H9 (cell line): ENCODE measurements at regions not wholly inside any gene's neighbourhood (a gene's known extent, or its start where the extent isn't known, plus 50 kb on each side); places are given as distances from the start of the nearest gene placed in this dataset.

Source experiments
- DNase-seq: peaks from one replicate; pipeline ENCODE4 v3.0.0-alpha.2; 2017
- H2AFZ ChIP-seq: one replicate; pipeline ENCODE4 v1.6.1; 2013; ENCODE audit warnings: mild to moderate bottlenecking, low read length, control low read depth, moderate library complexity
- H2AK5ac ChIP-seq: 2 replicates; pipeline ENCODE4 v1.6.1; 2013; ENCODE audit warnings: low read length, control low read depth, mixed read lengths; ENCODE audit not compliant: insufficient read length
- H2BK120ac ChIP-seq: one replicate; pipeline ENCODE4 v1.6.1; 2013; ENCODE audit warnings: low read depth, mild to moderate bottlenecking, low read length, control low read depth, inconsistent platforms; ENCODE audit not compliant: poor library complexity, severe bottlenecking
- H2BK12ac ChIP-seq: 2 replicates; pipeline ENCODE4 v1.6.1; 2013; ENCODE audit warnings: low read length, control low read depth, mixed read lengths, low read depth; ENCODE audit not compliant: insufficient read length
- H2BK15ac ChIP-seq: 2 replicates; pipeline ENCODE4 v1.6.1; 2013; ENCODE audit warnings: low read depth, low read length, control low read depth
- H2BK20ac ChIP-seq: one replicate; pipeline ENCODE4 v1.6.1; 2013; ENCODE audit warnings: low read depth, mild to moderate bottlenecking, low read length, control low read depth, inconsistent platforms; ENCODE audit not compliant: poor library complexity, severe bottlenecking
- H2BK5ac ChIP-seq: 2 replicates; pipeline ENCODE4 v1.6.1; 2013; ENCODE audit warnings: low read length, control low read depth, mixed read lengths; ENCODE audit not compliant: insufficient read length
- H3K14ac ChIP-seq: 2 replicates; pipeline ENCODE4 v1.6.1; 2013; ENCODE audit warnings: low read length, control low read depth; ENCODE audit not compliant: insufficient read depth
- H3K18ac ChIP-seq: 2 replicates; pipeline ENCODE4 v1.6.1; 2013; ENCODE audit warnings: low read depth, mild to moderate bottlenecking, mixed read lengths, low read length, control low read depth; ENCODE audit not compliant: insufficient read length
- H3K23ac ChIP-seq: 2 replicates; pipeline ENCODE4 v1.6.1; 2013; ENCODE audit warnings: low read length, control low read depth, mixed read lengths, low read depth; ENCODE audit not compliant: insufficient read length
- H3K23me2 ChIP-seq: 2 replicates; pipeline ENCODE4 v1.6.1; 2013; ENCODE audit warnings: low read depth, mild to moderate bottlenecking, mixed read lengths, low read length, control low read depth; ENCODE audit not compliant: insufficient read length, poor library complexity, severe bottlenecking
- H3K27ac ChIP-seq: 2 replicates; pipeline ENCODE4 v1.5.1; 2013; ENCODE audit warnings: low read length, control low read depth, mixed read lengths, low read depth; ENCODE audit not compliant: insufficient read length
- H3K27me3 ChIP-seq: 2 replicates; pipeline ENCODE4 v1.6.1; 2013; ENCODE audit warnings: low read length, control low read depth, inconsistent platforms; ENCODE audit not compliant: insufficient read depth
- H3K4ac ChIP-seq: 2 replicates; pipeline ENCODE4 v1.6.1; 2013; ENCODE audit warnings: low read depth, mild to moderate bottlenecking, control low read depth, inconsistent platforms, low read length, moderate library complexity
- H3K4me1 ChIP-seq: 2 replicates; pipeline ENCODE4 v1.6.1; 2013; ENCODE audit warnings: low read length, control low read depth, inconsistent platforms; ENCODE audit not compliant: insufficient read depth
- H3K4me2 ChIP-seq: 2 replicates; pipeline ENCODE4 v1.6.1; 2013; ENCODE audit warnings: low read length, control low read depth, mixed read lengths; ENCODE audit not compliant: insufficient read length, insufficient read depth
- H3K56ac ChIP-seq: 2 replicates; pipeline ENCODE4 v1.6.1; 2013; ENCODE audit warnings: low read depth, mild to moderate bottlenecking, mixed read lengths, low read length, control low read depth; ENCODE audit not compliant: insufficient read length
- H3K79me1 ChIP-seq: 2 replicates; pipeline ENCODE4 v1.6.1; 2013; ENCODE audit warnings: low read depth, mild to moderate bottlenecking, moderate library complexity, low read length, control low read depth, inconsistent platforms; ENCODE audit not compliant: insufficient read depth, poor library complexity, severe bottlenecking
- H3K79me2 ChIP-seq: 2 replicates; pipeline ENCODE4 v1.6.1; 2013; ENCODE audit warnings: low read length, control low read depth, inconsistent platforms; ENCODE audit not compliant: insufficient read depth
- H3K9ac ChIP-seq: 2 replicates; pipeline ENCODE4 v1.6.1; 2013; ENCODE audit warnings: low read length, control low read depth, mixed read lengths; ENCODE audit not compliant: insufficient read length; ENCODE audit errors: extremely low read depth
- H3K9me3 ChIP-seq: one replicate; pipeline ENCODE4 v1.6.1; 2013; ENCODE audit warnings: low read depth, low read length, inconsistent platforms; ENCODE audit not compliant: control insufficient read depth
- H3T11ph ChIP-seq: one replicate; pipeline ENCODE4 v1.6.1; 2013; ENCODE audit warnings: mild to moderate bottlenecking, low read length, control low read depth, inconsistent platforms
- H4K20me1 ChIP-seq: one replicate; pipeline ENCODE4 v1.6.1; 2013; ENCODE audit not compliant: control insufficient read depth, insufficient read length, insufficient read depth
- H4K5ac ChIP-seq: 2 replicates; pipeline ENCODE4 v1.6.1; 2013; ENCODE audit warnings: low read depth, mild to moderate bottlenecking, mixed read lengths, low read length, control low read depth; ENCODE audit not compliant: insufficient read length
- H4K8ac ChIP-seq: replicated peaks from 2 replicates; pipeline ENCODE4 v1.6.1; 2013; ENCODE audit warnings: low read length, control low read depth, mixed read lengths, low read depth; ENCODE audit not compliant: insufficient read length
- H4K91ac ChIP-seq: 2 replicates; pipeline ENCODE4 v1.6.1; 2013; ENCODE audit warnings: low read depth, mild to moderate bottlenecking, moderate library complexity, mixed read lengths, low read length, control low read depth; ENCODE audit not compliant: insufficient read length
- H3K27ac Mint-ChIP-seq, 3 experiments: 2 replicates in 2 of 3; 3 replicates in 1 of 3; pipeline ENCODE4 v1.8.0; 2020 to 2021; ENCODE audit warnings: mixed read lengths in 3 of 3, mild to moderate bottlenecking in 1 of 3, moderate library complexity in 1 of 3
- H3K27me3 Mint-ChIP-seq: 2 replicates; pipeline ENCODE4 v1.8.0; 2021; ENCODE audit warnings: low read depth, mild to moderate bottlenecking, moderate library complexity, mixed read lengths
- H3K36me3 Mint-ChIP-seq, 3 experiments: 2 replicates in 2 of 3; 3 replicates in 1 of 3; pipeline ENCODE4 v1.8.0; 2020 to 2021; ENCODE audit warnings: low read depth in 3 of 3, mixed read lengths in 3 of 3; ENCODE audit not compliant: insufficient read depth in 1 of 3
- H3K4me1 Mint-ChIP-seq, 2 experiments: 2 replicates each; pipeline ENCODE4 v1.8.0; 2020; ENCODE audit warnings: mixed read lengths in 2 of 2
- H3K4me3 Mint-ChIP-seq, 2 experiments: 2 replicates in 1 of 2; 3 replicates in 1 of 2; pipeline ENCODE4 v1.8.0; 2020 to 2021; ENCODE audit warnings: mild to moderate bottlenecking in 2 of 2, mixed read lengths in 2 of 2, moderate library complexity in 1 of 2
- H3K9me3 Mint-ChIP-seq, 2 experiments: 2 replicates in 1 of 2; 3 replicates in 1 of 2; pipeline ENCODE4 v1.8.0; 2020; ENCODE audit warnings: mild to moderate bottlenecking in 2 of 2, mixed read lengths in 2 of 2, moderate library complexity in 1 of 2
- CTCF ChIP-seq: fragments of 200-600 bp; sonication (generic); conservative IDR thresholded peaks from 3 replicates; pipeline ENCODE4 v1.8.0; 2021; ENCODE audit warnings: antibody characterized with exemption, mild to moderate bottlenecking
- WGBS: extraction: QIAGEN DNeasy Blood & Tissue Kit; methylation state at CpG from one replicate; pipeline ENCODE4 v1.1.7; 2013; ENCODE audit warnings: missing lambda C conversion rate, low lambda C conversion rate, mixed read lengths; ENCODE audit not compliant: insufficient read length; ENCODE audit errors: extremely low coverage; 5-methylcytosine and 5-hydroxymethylcytosine counted together

GRCh38 chr4:171035909-171036308, 777.3 kb upstream of the GALNTL6 start:
- no peak overlapping the region for H4K5ac ChIP-seq
- no peak overlapping the region for H3K56ac ChIP-seq
- H3T11ph ChIP-seq, result no peak overlapping the region

More at GRCh38 chr4:171035909-171036308, 777.3 kb upstream of the GALNTL6 start:
- Mint-ChIP-seq H3K4me3 (no peak overlapping the region), H3K27me3 (no peaks in the 10 kb centered on the region), H3K4me1 (peaks cover 9 to 13% of the 10 kb centered on the region in 2 experiments), H3K9me3 (no peaks in the 10 kb centered on the region; a peak in 1 of 5 replicates), H3K36me3 (no peaks in the 10 kb centered on the region; a peak in 2 of 7 replicates), H3K27ac (peak overlapping the region in 1 of 3 experiments; percentile 22; a peak in 1 of 7 replicates)
- Histone ChIP-seq H2AK5ac (no peak overlapping the region), H2BK5ac (no peak overlapping the region), H3K27me3 (no peaks in the 10 kb centered on the region), H2BK15ac (no peak overlapping the region), H3K23me2 (no peaks in the 10 kb centered on the region), H4K20me1 (no peaks in the 10 kb centered on the region), H3K4ac (no peak overlapping the region), H3K79me1 (no peaks in the 10 kb centered on the region), H3K9me3 (no peaks in the 10 kb centered on the region), H3K23ac (no peak overlapping the region), H4K91ac (no peak overlapping the region), H2AFZ (no peak overlapping the region), H4K8ac (no peak overlapping the region), H3K4me1 (no peaks in the 10 kb centered on the region; the same call in 1 of the 2 replicates), H3K18ac (no peak overlapping the region), H3K79me2 (no peaks in the 10 kb centered on the region), H3K14ac (no peak overlapping the region), H3K9ac (no peak overlapping the region), H2BK12ac (no peak overlapping the region), H3K4me2 (no peak overlapping the region), H2BK120ac (no peak overlapping the region), H2BK20ac (no peak overlapping the region), H3K27ac (no peak overlapping the region)
- DNase-seq, result no peak
- TF ChIP-seq CTCF, result no peak
- no CpG with 5 or more reads among the region's 3 CpGs for WGBS
